ENCODE measurements at regions not wholly inside any gene's neighbourhood (a gene's known extent, or its start where the extent isn't known, plus 50 kb on each side); places are given as distances from the start of the nearest gene placed in this dataset.
A peak's percentile ranks its signal among the peaks of the same experiment; 100 is the strongest.
"Not testable (repeated sequence)": the region's sequence is repeated elsewhere in the genome, so short reads cannot be mapped to it uniquely, and the experiment has no call there.

DNA sequence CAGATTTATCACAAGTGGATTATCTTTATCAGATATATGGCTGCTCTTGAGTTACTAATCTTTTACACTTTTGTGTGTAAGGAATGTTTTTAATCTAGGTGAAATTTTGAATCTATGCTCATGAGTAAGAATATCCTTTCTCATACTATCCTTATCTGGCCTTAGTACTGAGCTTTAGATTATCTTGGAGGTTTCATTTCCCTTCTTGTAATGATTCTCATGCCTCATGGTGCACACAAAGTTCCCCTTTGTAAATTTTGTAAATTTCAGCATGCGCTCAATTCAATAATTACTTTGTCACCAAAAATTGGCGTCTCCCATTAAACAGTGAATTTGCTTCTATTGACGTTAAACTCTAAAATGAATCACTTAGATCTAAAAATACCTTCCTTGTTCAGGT, 74.2 kb upstream of the NAPEPLD start:
- not testable (repeated sequence) for H3K27ac ChIP-seq (ENCODE audit: low read depth, low read length); H4K8ac ChIP-seq (ENCODE audit: low read depth, low read length); H3K4me1 ChIP-seq (ENCODE audit: control insufficient read depth, low read depth, low read length); H3K79me2 ChIP-seq (ENCODE audit: control insufficient read depth, insufficient read depth, low read length); H3K56ac ChIP-seq (ENCODE audit: low read length); H2AK5ac ChIP-seq (ENCODE audit: low read length); H3K36me3 ChIP-seq (ENCODE audit: control insufficient read depth, insufficient read depth, low read length); H3K4ac ChIP-seq (ENCODE audit: low read depth, low read length); H3K23ac ChIP-seq (ENCODE audit: low read length); H3K9ac ChIP-seq (ENCODE audit: low read length); H2BK15ac ChIP-seq (replicated peaks; ENCODE audit: low read depth); H2BK5ac ChIP-seq (ENCODE audit: low read length); H3K4me3 ChIP-seq (ENCODE audit: low read length); H3K27me3 ChIP-seq (ENCODE audit: insufficient read depth, low read length, poor library complexity); H2BK120ac ChIP-seq (ENCODE audit: low read depth, low read length); H3K18ac ChIP-seq (ENCODE audit: low read length); DNase-seq; H3K4me2 ChIP-seq (ENCODE audit: low read length); H4K5ac ChIP-seq (ENCODE audit: low read length); H3K79me1 ChIP-seq (ENCODE audit: low read length)
- WGBS (ENCODE audit: extremely low coverage, insufficient coverage, low lambda C conversion rate): no CpG with 5 or more reads among the region's 3 CpGs

GRCh38 chr7:103211049-103211448, 62.1 kb upstream of the NAPEPLD start:
- H4K8ac ChIP-seq (ENCODE audit: low read depth, low read length); H3K4me2 ChIP-seq (ENCODE audit: low read length); H3K79me2 ChIP-seq (ENCODE audit: control insufficient read depth, insufficient read depth, low read length); H3K36me3 ChIP-seq (ENCODE audit: control insufficient read depth, insufficient read depth, low read length); H3K18ac ChIP-seq (ENCODE audit: low read length); H3K4me3 ChIP-seq (ENCODE audit: low read length); H4K5ac ChIP-seq (ENCODE audit: low read length); H2BK15ac ChIP-seq (replicated peaks; ENCODE audit: low read depth); H3K79me1 ChIP-seq (ENCODE audit: low read length); H3K23ac ChIP-seq (ENCODE audit: low read length); H3K27ac ChIP-seq (ENCODE audit: low read depth, low read length); H2AK5ac ChIP-seq (ENCODE audit: low read length); H3K9ac ChIP-seq (ENCODE audit: low read length); H3K4me1 ChIP-seq (ENCODE audit: control insufficient read depth, low read depth, low read length); H3K27me3 ChIP-seq (ENCODE audit: insufficient read depth, low read length, poor library complexity); H3K4ac ChIP-seq (ENCODE audit: low read depth, low read length); H2BK120ac ChIP-seq (ENCODE audit: low read depth, low read length); H2BK5ac ChIP-seq (ENCODE audit: low read length); H3K56ac ChIP-seq (ENCODE audit: low read length): not testable (repeated sequence)
- peak; percentile 37 for DNase-seq
- no CpG with 5 or more reads among the region's 6 CpGs for WGBS (ENCODE audit: extremely low coverage, insufficient coverage, low lambda C conversion rate)

DNA sequence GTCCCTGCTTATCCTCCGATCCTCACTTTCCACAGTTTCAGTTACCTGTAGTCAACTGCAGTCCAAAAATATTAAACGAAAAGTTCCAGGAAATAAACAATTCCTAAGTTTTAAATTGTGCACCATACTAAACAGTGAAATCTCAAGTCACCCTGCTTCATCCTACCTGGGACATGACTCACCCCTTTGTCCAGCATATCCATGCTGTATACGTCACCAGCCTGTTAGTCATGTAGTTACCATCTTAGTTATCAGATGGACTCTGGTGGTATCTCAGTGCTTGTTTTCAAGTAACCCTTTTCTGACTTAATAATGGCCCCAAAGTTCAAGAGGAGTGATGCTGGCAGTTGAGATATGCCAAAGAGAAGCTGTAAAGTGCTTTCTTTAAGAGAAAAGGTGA, 50.3 kb upstream of the NAPEPLD start:
- not testable (repeated sequence) for H3K4ac ChIP-seq (ENCODE audit: low read depth, low read length); H3K23ac ChIP-seq (ENCODE audit: low read length); H2BK15ac ChIP-seq (replicated peaks; ENCODE audit: low read depth); H4K5ac ChIP-seq (ENCODE audit: low read length); H3K79me2 ChIP-seq (ENCODE audit: control insufficient read depth, insufficient read depth, low read length); H3K79me1 ChIP-seq (ENCODE audit: low read length); H3K4me2 ChIP-seq (ENCODE audit: low read length); H3K18ac ChIP-seq (ENCODE audit: low read length); H2BK120ac ChIP-seq (ENCODE audit: low read depth, low read length); H3K36me3 ChIP-seq (ENCODE audit: control insufficient read depth, insufficient read depth, low read length); H3K4me1 ChIP-seq (ENCODE audit: control insufficient read depth, low read depth, low read length); DNase-seq; H3K27ac ChIP-seq (ENCODE audit: low read depth, low read length); H3K9ac ChIP-seq (ENCODE audit: low read length); H3K4me3 ChIP-seq (ENCODE audit: low read length); H4K8ac ChIP-seq (ENCODE audit: low read depth, low read length); H2AK5ac ChIP-seq (ENCODE audit: low read length); H3K27me3 ChIP-seq (ENCODE audit: insufficient read depth, low read length, poor library complexity); H3K56ac ChIP-seq (ENCODE audit: low read length); H2BK5ac ChIP-seq (ENCODE audit: low read length)
- no CpG with 5 or more reads among the region's 3 CpGs for WGBS (ENCODE audit: extremely low coverage, insufficient coverage, low lambda C conversion rate)
